Fibroblast of villous mesenchyme (primary cell): ENCODE measurements at regions not wholly inside any gene's neighbourhood (a gene's known extent, or its start where the extent isn't known, plus 50 kb on each side); places are given as distances from the start of the nearest gene placed in this dataset.

Source experiments
- DNase-seq: peaks from one replicate; pipeline ENCODE4 v3.0.0-alpha.2; 2010; ENCODE audit warnings: low read depth
- H3K4me3 ChIP-seq: 2 replicates; pipeline ENCODE4 v1.5.1; 2011; ENCODE audit warnings: low read depth, mild to moderate bottlenecking, low read length
- CTCF ChIP-seq: IDR thresholded peaks from 2 replicates; pipeline ENCODE4 v1.5.1; 2012; ENCODE audit warnings: low read depth, mild to moderate bottlenecking, low read length; ENCODE audit not compliant: insufficient read depth

GRCh38 chr13:64362564-64362963 lies 2867.6 kb downstream of the PCDH9 start:
- DNase-seq: no peak

GRCh38 chr13:64347664-64348063 lies 2882.5 kb downstream of the PCDH9 start:
- no peak overlapping the region for H3K4me3 ChIP-seq
- DNase-seq: no peak
- no peak for TF ChIP-seq CTCF

More at GRCh38 chr13:64362564-64362963, 2867.6 kb downstream of the PCDH9 start:
- no peak overlapping the region for H3K4me3 ChIP-seq
- no peak for TF ChIP-seq CTCF

- no peak overlapping the region for H3K4me3 ChIP-seq
- no peak for TF ChIP-seq CTCF
- no peak for DNase-seq
These were observed 2890.6 kb downstream of the PCDH9 start for GRCh38 chr13:64339373-64340063.

GRCh38 chr13:64338671-64339070 lies 2891.5 kb downstream of the PCDH9 start:
- H3K4me3 ChIP-seq: no peak overlapping the region
- TF ChIP-seq CTCF: no peak
- no peak for DNase-seq

- TF ChIP-seq CTCF: no peak
These were observed 2896.2 kb downstream of the PCDH9 start for GRCh38 chr13:64333888-64334287.

GRCh38 chr13:64332048-64332447 lies 2898.1 kb downstream of the PCDH9 start:
- H3K4me3 ChIP-seq: no peak overlapping the region
- no peak for TF ChIP-seq CTCF
- DNase-seq: no peak

More at GRCh38 chr13:64333888-64334287, 2896.2 kb downstream of the PCDH9 start:
- no peak for DNase-seq
- H3K4me3 ChIP-seq: no peak overlapping the region

- DNase-seq: no peak
- H3K4me3 ChIP-seq: no peak overlapping the region
- no peak for TF ChIP-seq CTCF
These were observed 2902.5 kb downstream of the PCDH9 start for GRCh38 chr13:64327505-64328194.
